Trophoblast cell (in vitro differentiated cells and primary cell): ENCODE measurements at regions not wholly inside any gene's neighbourhood (a gene's known extent, or its start where the extent isn't known, plus 50 kb on each side); places are given as distances from the start of the nearest gene placed in this dataset.

Experiments
- DNase-seq, 2 donors: peaks; one replicate each; pipeline ENCODE4 v3.0.0-alpha.2; 2016
- H2AFZ ChIP-seq: 2 replicates; pipeline ENCODE4 v1.6.1; 2013; ENCODE audit warnings: low read length, moderate library complexity, mild to moderate bottlenecking; ENCODE audit not compliant: insufficient read depth, poor library complexity
- H2AK5ac ChIP-seq: 2 replicates; pipeline ENCODE4 v1.6.1; 2013; ENCODE audit warnings: mild to moderate bottlenecking, low read length
- H2BK120ac ChIP-seq: 2 replicates; pipeline ENCODE4 v1.6.1; 2013; ENCODE audit warnings: low read length, mild to moderate bottlenecking, moderate library complexity; ENCODE audit not compliant: insufficient read depth, poor library complexity
- H2BK12ac ChIP-seq: 2 replicates; pipeline ENCODE4 v1.6.1; 2013; ENCODE audit warnings: mild to moderate bottlenecking, low read length, moderate library complexity
- H2BK5ac ChIP-seq: 2 replicates; pipeline ENCODE4 v1.6.1; 2013; ENCODE audit warnings: low read length, low read depth, moderate library complexity, mild to moderate bottlenecking; ENCODE audit not compliant: poor library complexity
- H3K14ac ChIP-seq: 2 replicates; pipeline ENCODE4 v1.6.1; 2013; ENCODE audit warnings: mild to moderate bottlenecking, low read length
- H3K18ac ChIP-seq: 2 replicates; pipeline ENCODE4 v1.6.1; 2013; ENCODE audit warnings: mild to moderate bottlenecking, low read length
- H3K23ac ChIP-seq: 2 replicates; pipeline ENCODE4 v1.6.1; 2013; ENCODE audit warnings: low read length
- H3K27ac ChIP-seq: 2 replicates; pipeline ENCODE4 v1.5.1; 2013; ENCODE audit warnings: low read depth, mild to moderate bottlenecking, inconsistent platforms, low read length, moderate library complexity
- H3K27me3 ChIP-seq: 2 replicates; pipeline ENCODE4 v1.6.1; 2013; ENCODE audit warnings: inconsistent platforms, mild to moderate bottlenecking, low read length, moderate library complexity; ENCODE audit not compliant: insufficient read depth
- H3K36me3 ChIP-seq, 2 experiments: 1 replicate in 1 of 2; 2 replicates in 1 of 2; pipeline ENCODE4 v1.6.1; 2013; ENCODE audit warnings: low read length in 2 of 2, mild to moderate bottlenecking in 2 of 2, moderate library complexity in 1 of 2; ENCODE audit not compliant: insufficient read depth in 2 of 2, control insufficient read depth in 1 of 2
- H3K4ac ChIP-seq: 2 replicates; pipeline ENCODE4 v1.6.1; 2013; ENCODE audit warnings: low read depth, mild to moderate bottlenecking, low read length, moderate library complexity
- H3K4me1 ChIP-seq, 2 experiments: 1 replicate in 1 of 2; 2 replicates in 1 of 2; pipeline ENCODE4 v1.6.1; 2013; ENCODE audit warnings: low read length in 2 of 2, mild to moderate bottlenecking in 2 of 2, moderate library complexity in 1 of 2; ENCODE audit not compliant: insufficient read depth in 2 of 2, control insufficient read depth in 1 of 2
- H3K4me2 ChIP-seq: 2 replicates; pipeline ENCODE4 v1.6.1; 2013; ENCODE audit warnings: inconsistent platforms, mild to moderate bottlenecking, low read length, moderate library complexity
- H3K4me3 ChIP-seq: 2 replicates; pipeline ENCODE4 v1.5.1; 2013; ENCODE audit warnings: mild to moderate bottlenecking, low read depth, low read length, inconsistent platforms
- H3K79me1 ChIP-seq: one replicate; pipeline ENCODE4 v1.6.1; 2013; ENCODE audit warnings: low read length
- H3K79me2 ChIP-seq: 2 replicates; pipeline ENCODE4 v1.6.1; 2013; ENCODE audit warnings: low read length, mild to moderate bottlenecking; ENCODE audit not compliant: control insufficient read depth, insufficient read depth, poor library complexity
- H3K9ac ChIP-seq: 2 replicates; pipeline ENCODE4 v1.6.1; 2013; ENCODE audit warnings: mild to moderate bottlenecking, low read length
- H3K9me3 ChIP-seq: 2 replicates; pipeline ENCODE4 v1.6.1; 2013; ENCODE audit warnings: low read depth, mild to moderate bottlenecking, control low read depth, inconsistent platforms, low read length; ENCODE audit not compliant: insufficient read depth
- H4K12ac ChIP-seq: 2 replicates; pipeline ENCODE4 v1.6.1; 2013; ENCODE audit warnings: low read depth, mild to moderate bottlenecking, low read length, moderate library complexity
- H4K8ac ChIP-seq: 2 replicates; pipeline ENCODE4 v1.6.1; 2013; ENCODE audit warnings: low read depth, mild to moderate bottlenecking, low read length, moderate library complexity
- H4K91ac ChIP-seq: one replicate; pipeline ENCODE4 v1.6.1; 2013; ENCODE audit warnings: low read depth, mild to moderate bottlenecking, low read length, moderate library complexity
- WGBS: extraction: QIAGEN DNeasy Blood & Tissue Kit; methylation state at CpG from one replicate; pipeline ENCODE4 v1.1.7; 2013; ENCODE audit warnings: missing lambda C conversion rate; ENCODE audit not compliant: insufficient read length, insufficient coverage; ENCODE audit errors: extremely low coverage; 5-methylcytosine and 5-hydroxymethylcytosine counted together

- Histone ChIP-seq H3K4me1 (no peaks in the 10 kb centered on the region), H2AK5ac (no peak overlapping the region), H4K91ac (no peak overlapping the region), H2BK120ac (no peak overlapping the region), H3K9me3 (no peaks in the 10 kb centered on the region), H4K8ac (no peak overlapping the region), H3K14ac (no peak overlapping the region), H4K12ac (no peak overlapping the region), H3K23ac (no peak overlapping the region), H3K4ac (no peak overlapping the region), H3K4me3 (no peak overlapping the region), H3K79me2 (no peaks in the 10 kb centered on the region), H3K27ac (no peak overlapping the region), H2BK12ac (no peak overlapping the region), H3K36me3 (no peaks in the 10 kb centered on the region), H3K4me2 (no peak overlapping the region), H3K27me3 (no peaks in the 10 kb centered on the region), H2AFZ (no peak overlapping the region), H2BK5ac (no peak overlapping the region), H3K9ac (no peak overlapping the region), H3K79me1 (no peaks in the 10 kb centered on the region), H3K18ac (no peak overlapping the region)
- no CpG with 5 or more reads among the region's 2 CpGs for WGBS
- DNase-seq = no peak
Measured at GRCh38 chr20:9981829-9982228, 53.0 kb upstream of the ANKEF1 start.

GRCh38 chr20:9978397-9979004, 56.3 kb upstream of the ANKEF1 start:
- Histone ChIP-seq H3K79me2 (no peaks in the 10 kb centered on the region), H3K14ac (no peak overlapping the region), H4K12ac (no peak overlapping the region), H2AFZ (no peak overlapping the region), H3K4ac (no peak overlapping the region), H2BK5ac (no peak overlapping the region), H3K9me3 (no peaks in the 10 kb centered on the region), H3K4me3 (no peak overlapping the region), H3K23ac (no peak overlapping the region), H3K18ac (no peak overlapping the region), H4K8ac (no peak overlapping the region), H3K9ac (no peak overlapping the region), H2BK12ac (no peak overlapping the region), H3K4me2 (no peak overlapping the region), H2BK120ac (no peak overlapping the region), H3K27me3 (no peaks in the 10 kb centered on the region), H3K4me1 (no peaks in the 10 kb centered on the region), H4K91ac (no peak overlapping the region), H3K27ac (no peak overlapping the region), H3K79me1 (no peaks in the 10 kb centered on the region), H3K36me3 (no peaks in the 10 kb centered on the region), H2AK5ac (no peak overlapping the region)
- WGBS = no CpG with 5 or more reads among the region's 6 CpGs
- DNase-seq = peak; percentile 13 to 82

- WGBS = no CpG with 5 or more reads among the region's 1 CpG
- no peaks in the 10 kb centered on the region for H3K27me3 ChIP-seq
- H3K18ac ChIP-seq = no peak overlapping the region
- H3K4ac ChIP-seq = no peak overlapping the region
- no peak overlapping the region for H2AFZ ChIP-seq
- no peak overlapping the region for H4K12ac ChIP-seq
- no peak overlapping the region for H3K9ac ChIP-seq
- no peak for DNase-seq
- no peak overlapping the region for H2AK5ac ChIP-seq
- no peaks in the 10 kb centered on the region for H3K79me2 ChIP-seq
- no peak overlapping the region for H4K8ac ChIP-seq
- no peak overlapping the region for H4K91ac ChIP-seq
- H3K4me3 ChIP-seq = no peak overlapping the region
- no peaks in the 10 kb centered on the region for H3K9me3 ChIP-seq
- no peak overlapping the region for H2BK5ac ChIP-seq
- no peaks in the 10 kb centered on the region for H3K4me1 ChIP-seq
- H3K79me1 ChIP-seq = no peaks in the 10 kb centered on the region
- H2BK12ac ChIP-seq = no peak overlapping the region
- no peak overlapping the region for H3K23ac ChIP-seq
- H3K4me2 ChIP-seq = no peak overlapping the region
- H2BK120ac ChIP-seq = no peak overlapping the region
- no peaks in the 10 kb centered on the region for H3K36me3 ChIP-seq
- no peak overlapping the region for H3K27ac ChIP-seq
- H3K14ac ChIP-seq = no peak overlapping the region
Measured at GRCh38 chr20:9977629-9978028, 57.2 kb upstream of the ANKEF1 start.

GRCh38 chr20:9974324-9974723, 60.5 kb upstream of the ANKEF1 start:
- no peaks in the 10 kb centered on the region for H3K79me1 ChIP-seq
- H2AFZ ChIP-seq = no peak overlapping the region
- no peaks in the 10 kb centered on the region for H3K79me2 ChIP-seq
- H2BK12ac ChIP-seq = no peak overlapping the region
- H3K4me3 ChIP-seq = no peak overlapping the region
- no peak overlapping the region for H3K4me2 ChIP-seq
- no peak overlapping the region for H3K14ac ChIP-seq
- DNase-seq = no peak
- no peak overlapping the region for H3K18ac ChIP-seq
- H4K8ac ChIP-seq = no peak overlapping the region
- H3K27ac ChIP-seq = no peak overlapping the region
- no peaks in the 10 kb centered on the region for H3K9me3 ChIP-seq
- H3K9ac ChIP-seq = no peak overlapping the region
- no peak overlapping the region for H3K4ac ChIP-seq
- H3K4me1 ChIP-seq = no peaks in the 10 kb centered on the region
- WGBS = no CpG with 5 or more reads among the region's 2 CpGs
- no peaks in the 10 kb centered on the region for H3K27me3 ChIP-seq
- no peaks in the 10 kb centered on the region for H3K36me3 ChIP-seq
- H2BK5ac ChIP-seq = no peak overlapping the region
- H4K12ac ChIP-seq = no peak overlapping the region
- no peak overlapping the region for H2AK5ac ChIP-seq
- H2BK120ac ChIP-seq = no peak overlapping the region
- H3K23ac ChIP-seq = no peak overlapping the region
- H4K91ac ChIP-seq = no peak overlapping the region
